Activated naive CD4-positive, alpha-beta T cell treated with Interleukin-2 at 50 U/mL for 16 hours (primary cell): ENCODE measurements at regions not wholly inside any gene's neighbourhood (a gene's known extent, or its start where the extent isn't known, plus 50 kb on each side); places are given as distances from the start of the nearest gene placed in this dataset.
"Not testable (repeated sequence)": the region's sequence is repeated elsewhere in the genome, so short reads cannot be mapped to it uniquely, and the experiment has no call there.

Source experiments
- DNase-seq: peaks from one replicate; pipeline ENCODE4 v3.0.0-alpha.2; 2020

GRCh38 chr1:29945426-29945825, 709.1 kb downstream of the PTPRU start:
- no peak for DNase-seq

DNA sequence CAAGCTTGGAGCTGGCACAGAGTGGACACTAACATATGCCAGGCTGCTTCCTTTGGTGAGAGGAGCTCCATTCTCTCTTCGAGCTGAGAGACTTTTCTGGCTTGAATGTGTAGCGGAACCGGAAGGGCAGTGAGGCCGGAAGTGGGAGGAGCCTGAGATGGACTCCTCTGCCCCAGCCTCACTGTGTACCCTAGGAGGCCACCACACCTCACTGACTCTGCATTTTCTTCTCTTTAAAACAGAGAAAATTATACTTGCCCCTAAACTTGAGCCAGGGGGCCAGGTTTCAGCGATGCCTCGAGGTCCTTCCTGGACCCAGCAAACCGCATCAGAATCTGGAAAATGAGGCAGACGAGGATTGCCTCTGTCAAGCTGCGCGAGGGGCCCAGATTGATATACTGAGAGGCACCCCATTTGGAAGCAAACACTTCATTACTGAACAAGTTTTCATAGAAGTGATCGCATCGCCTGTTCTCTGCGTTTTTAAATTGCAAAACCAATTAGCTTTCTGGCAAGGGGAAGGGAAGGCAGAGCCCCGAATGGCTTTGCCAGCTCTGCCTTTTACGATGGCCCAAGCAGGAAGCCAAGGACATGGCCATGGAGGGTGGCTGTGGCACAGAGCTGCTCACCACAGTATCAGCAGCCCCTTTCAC, 708.1 kb downstream of the PTPRU start:
- no peak for DNase-seq

DNA sequence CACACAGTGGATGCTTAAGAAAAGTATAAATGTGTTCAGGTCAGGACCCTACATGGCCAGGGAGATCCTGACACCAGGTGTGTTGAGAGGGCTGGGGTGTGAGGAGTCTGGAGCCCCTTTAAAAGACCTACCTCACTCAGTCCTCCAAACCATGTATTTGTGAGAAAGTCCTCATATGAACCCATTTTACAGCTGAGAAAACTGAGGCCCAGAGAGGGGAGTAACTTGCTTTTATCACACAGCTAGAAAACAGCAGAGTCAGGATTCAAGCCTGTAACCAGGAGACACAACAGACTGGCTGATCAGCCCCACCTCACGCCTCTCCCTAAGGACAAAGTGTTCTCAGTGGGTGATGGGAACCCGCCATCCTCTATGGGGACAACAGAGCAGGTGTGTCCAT, 706.7 kb downstream of the PTPRU start:
- DNase-seq: no peak

DNA sequence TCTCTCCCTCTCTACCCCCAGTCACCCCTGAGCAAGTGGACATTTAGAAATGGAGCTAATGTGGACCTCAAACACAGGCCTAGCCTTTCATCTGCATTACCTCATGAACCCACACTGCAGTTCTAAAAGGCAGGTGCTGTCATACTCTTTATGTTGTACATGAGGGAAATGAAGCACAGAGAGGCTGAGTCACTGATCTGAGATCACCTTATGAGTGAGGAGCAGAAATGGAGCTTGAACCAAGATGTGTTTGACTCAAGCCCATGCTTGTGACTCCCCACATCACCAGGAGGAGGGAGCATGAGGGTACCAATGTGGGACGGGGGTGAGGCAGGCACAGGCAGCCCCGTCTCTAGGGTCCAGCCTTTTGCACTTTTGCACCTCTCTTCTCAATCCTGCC, 702.8 kb downstream of the PTPRU start:
- DNase-seq: no peak

DNA sequence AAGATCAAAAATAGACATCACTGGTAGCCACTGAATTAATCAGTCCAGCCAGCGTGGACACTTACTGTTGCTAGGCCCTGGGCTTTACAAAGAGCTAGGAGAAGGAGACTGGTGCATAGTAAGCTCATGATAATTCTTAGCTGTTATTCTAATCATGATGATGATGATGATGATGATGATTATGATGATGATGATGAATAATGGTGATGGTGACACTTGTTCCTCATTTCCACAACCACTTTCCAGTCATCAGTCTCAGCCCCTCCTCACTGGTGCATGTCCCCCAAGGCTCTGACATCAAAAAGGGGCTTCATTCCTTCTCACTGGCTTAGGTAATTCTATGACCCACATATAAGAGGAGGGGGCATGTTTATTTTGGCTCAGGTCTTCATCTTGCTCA, 701.0 kb downstream of the PTPRU start:
- no peak for DNase-seq

- DNase-seq: no peak
These were observed 699.8 kb downstream of the PTPRU start for GRCh38 chr1:29936031-29936544.

DNA sequence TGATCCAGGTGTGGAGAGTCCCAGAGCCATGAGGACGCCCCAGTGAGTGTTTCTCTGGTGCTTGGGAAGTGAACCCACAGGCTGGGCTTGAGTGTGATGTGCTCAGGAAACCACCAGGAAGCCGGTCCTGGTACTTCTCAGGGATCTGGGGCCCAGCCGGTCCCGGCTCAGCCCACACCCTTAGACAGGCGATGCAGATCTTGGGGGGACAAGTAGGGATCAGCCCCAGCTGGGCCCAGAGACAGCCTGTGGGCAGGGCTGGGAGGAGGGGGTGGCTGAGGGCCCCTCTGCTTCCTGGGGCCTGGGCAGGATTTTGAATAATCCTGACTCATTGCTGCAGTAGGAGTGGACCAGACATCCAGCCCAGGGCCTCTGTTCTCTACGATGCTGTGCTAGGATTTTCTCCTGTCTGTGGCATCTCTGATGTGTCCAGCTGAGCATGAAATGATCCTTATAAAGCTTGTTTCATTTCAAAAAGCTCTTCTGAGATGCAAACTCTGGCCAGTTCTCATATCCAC, 698.0 kb downstream of the PTPRU start:
- no peak for DNase-seq

DNA sequence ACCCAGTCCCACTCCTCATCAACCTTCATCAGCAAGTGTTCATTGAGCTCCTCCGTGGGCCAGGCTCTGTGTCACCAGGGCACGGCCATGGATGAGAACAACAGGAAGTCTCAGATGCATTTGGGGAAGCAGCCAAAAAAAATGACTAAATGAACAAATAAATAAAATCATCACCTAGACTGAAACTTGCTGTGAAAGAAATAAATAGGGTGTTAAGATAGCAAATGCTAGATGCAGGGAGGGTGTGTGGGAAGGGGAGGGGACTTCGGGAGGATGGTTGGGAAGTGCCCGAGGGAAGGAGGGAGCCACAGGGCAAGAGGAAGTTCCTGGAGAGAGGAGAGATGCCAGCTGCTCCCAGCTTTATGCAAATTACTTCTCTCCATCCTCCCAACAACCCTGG, 696.7 kb downstream of the PTPRU start:
- no peak for DNase-seq

GRCh38 chr1:29932626-29933025, 696.3 kb downstream of the PTPRU start:
- no peak for DNase-seq

- DNase-seq: no peak
These were observed 695.3 kb downstream of the PTPRU start for GRCh38 chr1:29931477-29932175.

GRCh38 chr1:29925058-29925457, 688.7 kb downstream of the PTPRU start:
- no peak for DNase-seq

DNA sequence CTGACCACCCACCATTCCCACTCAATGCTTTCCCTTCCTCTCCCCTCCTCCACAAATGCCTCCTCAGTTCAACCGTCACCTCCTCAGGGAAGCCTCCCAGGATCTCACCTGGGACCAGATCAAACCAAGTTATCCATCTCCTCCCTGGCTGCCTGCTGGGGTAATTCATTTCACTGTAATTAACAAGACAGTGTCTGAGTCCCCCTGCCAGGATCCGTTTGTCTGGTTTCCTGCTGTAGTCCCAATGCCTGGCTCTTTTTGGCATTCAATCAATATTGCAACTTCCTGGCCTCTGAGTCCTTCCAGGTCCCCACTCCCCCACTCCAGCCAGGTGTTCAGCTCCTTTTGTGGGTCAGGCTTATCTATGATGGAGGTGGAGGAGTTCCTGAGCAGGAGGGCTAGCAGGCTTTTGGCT, 687.7 kb downstream of the PTPRU start:
- DNase-seq: no peak

GRCh38 chr1:29921741-29922140, 685.4 kb downstream of the PTPRU start:
- no peak for DNase-seq

DNA sequence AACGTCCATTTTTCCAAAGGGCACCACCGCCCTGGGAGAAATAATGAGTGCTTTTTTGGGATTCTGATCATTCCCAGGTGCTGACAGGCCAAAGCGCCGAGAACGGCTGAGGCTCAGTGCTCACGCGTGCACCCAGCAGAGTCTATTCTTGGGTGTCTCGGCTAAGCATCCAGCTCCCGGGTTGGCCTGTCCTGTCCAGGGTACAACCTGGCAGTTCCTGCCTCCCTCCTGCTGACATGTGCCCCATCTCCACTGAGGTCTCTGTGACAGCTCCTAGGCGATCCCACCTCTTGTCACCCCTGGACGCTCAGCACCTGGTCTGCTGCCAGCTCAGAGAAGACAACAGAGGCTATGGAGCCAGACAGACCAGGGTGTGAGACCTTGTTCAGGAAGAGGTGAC, 684.5 kb downstream of the PTPRU start:
- no peak for DNase-seq

GRCh38 chr1:29920316-29920715, 684.0 kb downstream of the PTPRU start:
- no peak for DNase-seq

GRCh38 chr1:29919041-29919440, 682.7 kb downstream of the PTPRU start:
- DNase-seq: not testable (repeated sequence)

- no peak for DNase-seq
These were observed 680.5 kb downstream of the PTPRU start for GRCh38 chr1:29916656-29917369.

GRCh38 chr1:29914936-29915335, 678.6 kb downstream of the PTPRU start:
- DNase-seq: no peak

DNA sequence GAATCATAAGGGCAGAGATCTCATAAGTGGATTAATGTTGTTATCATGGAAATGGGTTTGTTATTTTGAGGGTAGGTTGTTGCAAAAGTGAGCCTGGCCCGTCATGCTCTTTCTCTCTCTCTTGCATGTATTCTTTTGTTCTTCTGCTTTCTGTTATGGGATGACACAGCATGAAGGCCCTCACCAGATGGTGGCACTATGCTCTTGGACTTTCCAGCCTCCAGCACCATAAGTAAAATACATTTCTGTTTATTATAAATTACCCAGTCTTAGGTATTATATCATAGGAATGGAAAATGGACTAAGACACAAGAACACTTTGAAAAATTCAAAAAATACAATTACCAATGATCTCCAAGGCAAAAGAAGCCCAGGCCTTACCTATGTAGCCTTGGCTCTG, 676.1 kb downstream of the PTPRU start:
- DNase-seq: no peak

GRCh38 chr1:29909962-29910361, 673.6 kb downstream of the PTPRU start:
- DNase-seq: no peak

DNA sequence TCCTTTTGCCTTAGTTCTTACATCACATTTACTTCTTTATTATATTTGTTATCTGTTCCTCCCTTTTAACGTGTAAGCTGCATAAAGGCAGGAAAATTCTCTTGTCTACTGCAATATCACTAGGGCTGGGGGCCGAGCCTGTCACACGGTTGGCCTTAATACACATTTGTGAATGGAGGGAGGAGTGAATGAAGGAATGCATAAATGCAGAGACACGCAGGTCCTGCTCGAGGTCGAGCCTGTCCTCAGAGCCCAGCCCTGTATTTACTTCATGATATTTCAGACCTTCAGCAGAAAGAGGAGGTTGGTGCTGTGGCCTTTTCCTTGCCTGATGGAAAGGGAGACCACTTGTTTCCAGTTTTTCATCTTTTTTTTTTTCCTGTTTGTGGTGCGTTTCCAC, 671.3 kb downstream of the PTPRU start:
- no peak for DNase-seq

GRCh38 chr1:29906927-29907326, 670.6 kb downstream of the PTPRU start:
- DNase-seq: no peak

DNA sequence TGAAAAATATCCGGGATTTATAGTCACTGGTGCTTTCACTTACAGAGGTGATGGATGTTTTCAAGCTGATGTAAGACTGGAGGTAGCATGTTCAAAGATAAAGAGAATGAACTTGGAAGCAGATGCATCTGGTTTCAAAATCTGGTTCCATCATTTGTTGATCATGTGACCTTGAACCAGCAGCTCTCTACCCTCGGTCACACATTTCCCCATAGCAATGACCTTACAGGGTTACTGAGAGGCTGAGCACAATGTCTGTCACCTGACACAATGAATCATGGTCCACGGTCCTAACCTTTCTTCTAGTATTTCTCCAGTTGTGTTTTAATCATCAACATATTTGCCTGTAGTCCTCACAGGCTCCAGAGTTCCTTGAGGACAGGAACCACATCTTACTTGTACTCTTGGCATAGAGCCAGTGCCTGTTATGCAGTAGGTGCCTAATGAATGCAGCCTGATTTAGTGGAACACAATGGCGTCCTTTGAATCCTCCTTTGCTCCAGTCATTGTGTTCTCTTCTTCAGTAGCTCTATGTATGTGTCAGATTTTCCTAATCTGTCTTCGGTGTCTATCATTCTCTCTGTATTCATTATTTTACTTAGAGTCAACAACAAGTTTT, 667.3 kb downstream of the PTPRU start:
- no peak for DNase-seq
